Stomach (tissue), 4 donors: ENCODE measurements at regions not wholly inside any gene's neighbourhood (a gene's known extent, or its start where the extent isn't known, plus 50 kb on each side); places are given as distances from the start of the nearest gene placed in this dataset.

Experiments
- CTCF ChIP-seq, 7 experiments: fragments of 450-650 bp in 4 of 7; fragments of 200-600 bp in 3 of 7; sonication (generic) in 3 of 7; IDR thresholded peaks; one replicate each; pipeline ENCODE4 v1.5.1; 2016 to 2019; ENCODE audit warnings: antibody characterized with exemption in 7 of 7, control low read depth in 2 of 7, mild to moderate bottlenecking in 1 of 7
- EP300 ChIP-seq: sonication (generic); formaldehyde crosslinking; IDR thresholded peaks from one replicate; pipeline ENCODE4 v1.6.1; 2017; ENCODE audit warnings: antibody characterized with exemption
- POLR2A ChIP-seq, 4 donors: fragments of 450-650 bp; IDR thresholded peaks; one replicate each; pipeline ENCODE4 v1.6.1; 2016; ENCODE audit warnings: antibody characterized with exemption in 4 of 4, control low read depth in 2 of 4, mild to moderate bottlenecking in 1 of 4, moderate library complexity in 1 of 4
- POLR2AphosphoS5 ChIP-seq, 3 donors: sonication (generic); formaldehyde crosslinking; IDR thresholded peaks; one replicate each; pipeline ENCODE4 v1.6.1; 2016; ENCODE audit warnings: antibody characterized with exemption in 3 of 3

GRCh38 chr4:152064282-152064681 is 303.5 kb upstream of the GATB start:
- no peak for TF ChIP-seq CTCF (IDR thresholded peaks at IDR 0.05)
- TF ChIP-seq EP300: no peak
- TF ChIP-seq POLR2AphosphoS5 (IDR thresholded peaks at IDR 0.05): no peak
- no peak for TF ChIP-seq POLR2A (IDR thresholded peaks at IDR 0.05)
